Right cardiac atrium (tissue), 5 donors: ENCODE measurements at regions not wholly inside any gene's neighbourhood (a gene's known extent, or its start where the extent isn't known, plus 50 kb on each side); places are given as distances from the start of the nearest gene placed in this dataset.

Experiments
- ATAC-seq, 2 donors: fragments of 200-7000 bp; cut with Tn5 transposase; one replicate each; pipeline versions ENCODE4 v1.8.0 to v1.9.1; 2020; ENCODE audit warnings: moderate library complexity in 2 of 2, mild to moderate bottlenecking in 1 of 2
- DNase-seq, 3 donors: peaks; one replicate each; pipeline ENCODE4 v3.0.0-alpha.2; 2020
- H3K27ac ChIP-seq: one replicate; pipeline ENCODE4 v1.5.1; 2013; ENCODE audit warnings: mild to moderate bottlenecking, low read length, control low read depth, moderate library complexity
- H3K27me3 ChIP-seq: one replicate; pipeline ENCODE4 v1.6.1; 2013; ENCODE audit not compliant: control insufficient read depth, insufficient read depth
- H3K4me1 ChIP-seq: one replicate; pipeline ENCODE4 v1.6.1; 2013; ENCODE audit warnings: low read length; ENCODE audit not compliant: control insufficient read depth, insufficient read depth
- H3K4me3 ChIP-seq: one replicate; pipeline ENCODE4 v1.5.1; 2013; ENCODE audit warnings: low read length, control low read depth
- H3K9me3 ChIP-seq: one replicate; pipeline ENCODE4 v1.6.1; 2013; ENCODE audit warnings: low read length; ENCODE audit not compliant: control insufficient read depth
- WGBS: extraction: QIAGEN DNeasy Blood & Tissue Kit; methylation state at CpG from one replicate; pipeline ENCODE4 v1.1.7; 2013; 5-methylcytosine and 5-hydroxymethylcytosine counted together
- intact Hi-C, 4 donors: fragments of 100-400 bp; cut with DNase I; formaldehyde crosslinking; loops; one replicate each; pipeline versions ENCODE4 v1.11.0 to v1.14.0; 2022 to 2023
- donor health status: healthy with polysubstance abuse.
- donor health status: DM: no; HTN: yes; CAD: no.
- donor health status: DM: no; HTN: no; CAD: no.
- donor health status: DM: no; HTN: yes; CAD: no; lungs with severe emphysema.
- donor health status: DM: yes; HTN: yes; CAD: no.

- intact Hi-C loops: no loop called here
- Histone ChIP-seq H3K27me3 (no peaks in the 10 kb centered on the region), H3K4me3 (no peak overlapping the region), H3K27ac (no peak overlapping the region), H3K4me1 (no peaks in the 10 kb centered on the region), H3K9me3 (peaks cover 3% of the 10 kb centered on the region)
- ATAC-seq (no peak), DNase-seq (no peak)
- 89% methylated on average over 1 of the region's 1 CpG for WGBS
Measured at GRCh38 chr5:18333841-18334240, 699.6 kb downstream of the TAF11L14 start.

- intact Hi-C loops: no loop called here
- ATAC-seq (no peak), DNase-seq (no peak)
- 57% methylated on average over 5 of the region's 5 CpGs for WGBS
- H3K4me1 ChIP-seq: no peaks in the 10 kb centered on the region
- no peak overlapping the region for H3K4me3 ChIP-seq
- H3K27me3 ChIP-seq: no peaks in the 10 kb centered on the region
- no peak overlapping the region for H3K27ac ChIP-seq
- peaks cover 3% of the 10 kb centered on the region for H3K9me3 ChIP-seq
Measured at GRCh38 chr5:18334949-18335348, 700.7 kb downstream of the TAF11L14 start.

GRCh38 chr5:18354828-18355227, 720.6 kb downstream of the TAF11L14 start:
- Histone ChIP-seq H3K4me3 (no peak overlapping the region), H3K9me3 (no peaks in the 10 kb centered on the region), H3K4me1 (no peaks in the 10 kb centered on the region), H3K27ac (no peak overlapping the region), H3K27me3 (no peaks in the 10 kb centered on the region)
- ATAC-seq (no peak), DNase-seq (no peak)
- WGBS: 78% methylated on average over 3 of the region's 3 CpGs
- intact Hi-C loops: no loop called here

- WGBS: 91% methylated on average over 4 of the region's 4 CpGs
- DNase-seq: no peak
- intact Hi-C loops: no loop called here
Measured at GRCh38 chr5:18357486-18357885, 723.2 kb downstream of the TAF11L14 start.

DNA sequence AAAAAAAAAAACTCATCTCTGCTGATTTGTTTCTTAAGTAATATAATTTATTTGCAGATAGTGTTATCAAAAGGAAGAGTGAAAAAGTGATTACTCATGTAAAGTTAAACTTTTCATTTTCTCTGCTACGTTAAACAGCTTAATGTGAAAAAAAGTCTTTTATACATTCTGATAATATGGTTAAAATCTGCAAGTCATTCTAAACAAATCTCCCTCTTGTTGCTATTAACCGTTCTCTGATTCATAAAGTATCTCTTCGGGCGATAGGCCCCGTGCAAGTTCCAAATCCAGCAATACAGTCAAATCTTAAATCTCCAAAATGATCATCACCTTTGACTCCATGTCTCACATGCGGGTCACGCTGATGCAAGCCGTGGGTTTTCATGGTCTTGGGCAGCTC, 732.0 kb downstream of the TAF11L14 start:
- intact Hi-C loops: no loop called here
- Histone ChIP-seq H3K4me1 (no peaks in the 10 kb centered on the region), H3K4me3 (no peak overlapping the region), H3K27ac (no peak overlapping the region), H3K9me3 (no peaks in the 10 kb centered on the region), H3K27me3 (no peaks in the 10 kb centered on the region)
- WGBS: 76% methylated on average over 8 of the region's 8 CpGs
- no peak for ATAC-seq
- no peak for DNase-seq

More at GRCh38 chr5:18357486-18357885, 723.2 kb downstream of the TAF11L14 start:
- Histone ChIP-seq H3K4me1 (no peaks in the 10 kb centered on the region), H3K4me3 (no peak overlapping the region), H3K9me3 (no peaks in the 10 kb centered on the region), H3K27ac (no peak overlapping the region), H3K27me3 (no peaks in the 10 kb centered on the region)
- no peak for ATAC-seq

GRCh38 chr5:18370531-18370930, 736.3 kb downstream of the TAF11L14 start:
- ATAC-seq (no peak), DNase-seq (no peak)
- Histone ChIP-seq H3K27ac (no peak overlapping the region), H3K27me3 (no peaks in the 10 kb centered on the region), H3K4me1 (no peaks in the 10 kb centered on the region), H3K4me3 (no peak overlapping the region), H3K9me3 (no peaks in the 10 kb centered on the region)
- intact Hi-C loops: no loop called here
- WGBS: 56% methylated on average over 3 of the region's 3 CpGs

GRCh38 chr5:18375641-18376040, 741.4 kb downstream of the TAF11L14 start:
- Histone ChIP-seq H3K9me3 (no peaks in the 10 kb centered on the region), H3K4me3 (no peak overlapping the region), H3K4me1 (no peaks in the 10 kb centered on the region), H3K27me3 (no peaks in the 10 kb centered on the region), H3K27ac (no peak overlapping the region)
- WGBS: 22% methylated on average over 2 of the region's 2 CpGs
- intact Hi-C loops: no loop called here
- ATAC-seq (no peak), DNase-seq (no peak)

DNA sequence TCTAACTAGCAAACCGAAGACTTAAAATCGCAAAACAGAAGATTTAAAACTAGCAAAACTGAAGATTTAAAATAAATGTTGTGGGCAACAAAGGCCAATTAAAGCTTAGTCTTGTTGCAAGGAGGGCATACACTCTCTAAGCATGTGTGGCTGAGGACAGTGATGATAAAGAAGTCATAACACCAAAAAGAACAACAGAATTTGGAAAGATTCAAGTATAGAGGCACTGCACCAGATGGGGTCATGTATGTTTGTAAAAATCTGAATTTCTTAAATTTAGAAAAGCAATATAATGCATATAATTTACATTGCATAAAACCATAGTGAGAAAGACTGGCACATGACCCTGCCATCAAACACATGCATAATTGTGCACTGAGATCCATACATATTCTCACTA, 743.8 kb downstream of the TAF11L14 start:
- H3K4me1 ChIP-seq: no peaks in the 10 kb centered on the region
- DNase-seq: no peak
- H3K27me3 ChIP-seq: no peaks in the 10 kb centered on the region
- H3K27ac ChIP-seq: no peak overlapping the region
- no peak overlapping the region for H3K4me3 ChIP-seq
- intact Hi-C loops: no loop called here
- H3K9me3 ChIP-seq: no peaks in the 10 kb centered on the region
- 91% methylated on average over 2 of the region's 2 CpGs for WGBS
- no peak for ATAC-seq

GRCh38 chr5:18379189-18379588, 744.9 kb downstream of the TAF11L14 start:
- intact Hi-C loops: no loop called here

GRCh38 chr5:18380729-18381362, 746.6 kb downstream of the TAF11L14 start:
- intact Hi-C loops: no loop called here
- Histone ChIP-seq H3K27me3 (no peaks in the 10 kb centered on the region), H3K4me1 (no peaks in the 10 kb centered on the region), H3K4me3 (no peak overlapping the region), H3K27ac (no peak overlapping the region), H3K9me3 (no peaks in the 10 kb centered on the region)
- WGBS: 74% methylated on average over 2 of the region's 2 CpGs
- ATAC-seq (no peak), DNase-seq (no peak)

More at GRCh38 chr5:18379189-18379588, 744.9 kb downstream of the TAF11L14 start:
- H3K27ac ChIP-seq: no peak overlapping the region
- WGBS: 46% methylated on average over 1 of the region's 1 CpG
- no peak overlapping the region for H3K4me3 ChIP-seq
- H3K27me3 ChIP-seq: no peaks in the 10 kb centered on the region
- DNase-seq (no peak), ATAC-seq (no peak)
- no peaks in the 10 kb centered on the region for H3K4me1 ChIP-seq
- no peaks in the 10 kb centered on the region for H3K9me3 ChIP-seq

DNA sequence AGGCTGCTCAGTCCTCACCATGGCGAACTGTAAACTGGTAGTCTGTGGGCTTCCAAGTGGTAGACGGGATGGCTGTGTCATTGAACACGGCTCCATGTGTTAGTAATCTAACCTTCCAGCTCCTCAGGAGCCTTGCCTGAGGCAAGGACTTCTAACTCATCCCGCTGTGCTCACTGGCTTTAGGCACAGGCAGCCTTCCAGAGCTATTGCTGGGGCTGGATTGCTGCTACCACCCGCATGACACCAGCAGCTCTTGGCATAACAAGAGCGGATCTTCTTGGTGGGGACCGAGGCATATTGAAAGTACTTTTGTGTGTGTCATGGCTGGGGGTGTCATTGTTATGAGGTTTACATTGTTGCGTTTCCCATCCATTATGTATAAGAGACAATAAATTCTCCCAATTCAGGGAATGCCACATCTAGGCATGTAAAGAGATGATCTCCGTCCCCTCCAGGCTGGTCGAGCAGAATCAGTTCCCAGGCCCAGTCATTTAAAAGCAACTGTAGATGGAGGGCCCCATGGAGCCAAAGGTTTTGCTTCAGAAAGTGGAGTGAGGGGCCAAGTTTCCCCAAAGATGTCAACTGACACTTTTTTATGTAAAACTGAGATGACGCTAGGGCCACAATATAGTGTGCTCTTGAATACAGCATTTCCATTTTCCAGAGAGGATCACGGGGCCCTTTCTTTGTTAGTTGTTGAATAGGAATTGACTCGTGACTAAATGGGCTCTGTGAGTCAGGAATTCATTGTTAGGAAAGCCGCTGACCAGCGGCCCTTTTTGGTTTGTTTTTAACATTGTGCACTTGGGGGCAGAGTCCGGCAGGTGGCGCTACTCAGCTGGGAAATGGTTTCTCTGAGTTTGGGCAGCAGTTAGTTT, 759.5 kb downstream of the TAF11L14 start:
- peak; percentile 39 to 53 (median 47) for DNase-seq
- Histone ChIP-seq H3K4me1 (no peaks in the 10 kb centered on the region), H3K27ac (no peak overlapping the region), H3K4me3 (no peak overlapping the region), H3K9me3 (no peaks in the 10 kb centered on the region), H3K27me3 (no peaks in the 10 kb centered on the region)
- 50% methylated on average over 17 of the region's 17 CpGs for WGBS
- intact Hi-C loops: no loop called here
- ATAC-seq: no peak
